GM12878 (cell line): ENCODE measurements at regions not wholly inside any gene's neighbourhood (a gene's known extent, or its start where the extent isn't known, plus 50 kb on each side); places are given as distances from the start of the nearest gene placed in this dataset.

Experiments
- ATAC-seq: fragments of 200-7000 bp; cut with Tn5 transposase; 3 replicates; pipeline ENCODE4 v1.9.1; 2020; ENCODE audit warnings: mild to moderate bottlenecking, moderate library complexity
- BruUV-seq: library from RNA; stranded (reverse); fragments of 400-500 nt; replicated peaks from 2 replicates; lab custom pipeline; 2021; lab: Mats Ljungman, UMichigan
- CTCF ChIA-PET: fragments of 300-600 bp; sonication (Branson Sonifier 250); formaldehyde crosslinking; extraction: SDS; loops from one replicate; lab custom pipeline; 2021; ENCODE audit warnings: inconsistent platforms; lab: Yijun Ruan, JAX
- POLR2A ChIA-PET: fragments of 350-600 bp; formaldehyde crosslinking; extraction: SDS; loops from one replicate; lab custom pipeline; 2021; ENCODE audit warnings: inconsistent platforms; lab: Charles Lee
- RAD21 ChIA-PET: fragments of 300-600 bp; sonication (Branson Sonifier 250); formaldehyde crosslinking; loops from one replicate; lab custom pipeline; 2023; ENCODE audit warnings: antibody characterized with exemption; ENCODE audit not compliant: unreplicated experiment; lab: Charles Lee
- SMC1A ChIA-PET: fragments of 300-600 bp; sonication (Branson Sonifier 250); formaldehyde crosslinking; loops from one replicate; lab custom pipeline; 2023; ENCODE audit not compliant: unreplicated experiment, uncharacterized antibody; lab: Charles Lee
- DNase-seq: peaks from one replicate; pipeline ENCODE4 v3.0.0-alpha.2; 2011; ENCODE audit warnings: low read depth, low spot score
- FAIRE-seq: peaks from 3 replicates; lab custom pipeline; 2011; peaks lifted over from hg19 to GRCh38; lab: Jason Lieb, UNC
- H2AFZ ChIP-seq: 2 replicates; pipeline ENCODE4 v1.6.0; 2011; ENCODE audit warnings: low read depth, low read length, control low read depth; ENCODE audit not compliant: control insufficient read depth
- H3K27ac ChIP-seq: 2 replicates; pipeline ENCODE4 v1.5.1; 2011; ENCODE audit warnings: control low read depth; ENCODE audit not compliant: control insufficient read depth, insufficient read depth
- H3K27me3 ChIP-seq, 2 experiments: replicated peaks in 1 of 2; 2 replicates each; pipeline versions ENCODE4 v1.6.0 to v1.6.1; 2011; ENCODE audit warnings: low read length in 1 of 2; ENCODE audit not compliant: control insufficient read depth in 2 of 2, insufficient read depth in 2 of 2
- H3K36me3 ChIP-seq, 2 experiments: 2 replicates each; pipeline ENCODE4 v1.5.1; 2011; ENCODE audit warnings: low read length in 1 of 2; ENCODE audit not compliant: control insufficient read depth in 2 of 2, insufficient read depth in 2 of 2
- H3K4me1 ChIP-seq: 2 replicates; pipeline ENCODE4 v1.6.1; 2011; ENCODE audit warnings: mild to moderate bottlenecking, low read length, moderate library complexity, mixed read lengths; ENCODE audit not compliant: control insufficient read depth, insufficient read depth
- H3K4me2 ChIP-seq: 2 replicates; pipeline ENCODE4 v1.6.0; 2011; ENCODE audit warnings: control low read depth; ENCODE audit not compliant: control insufficient read depth, insufficient read depth
- H3K4me3 ChIP-seq: fragments of 200-600 bp; sonication (generic); 2 replicates; pipeline ENCODE4 v1.5.1; 2016
- H3K79me2 ChIP-seq: 2 replicates; pipeline ENCODE4 v1.6.0; 2011; ENCODE audit warnings: low read length; ENCODE audit not compliant: control insufficient read depth, insufficient read depth
- H3K9ac ChIP-seq: 2 replicates; pipeline ENCODE4 v1.8.0; 2011; ENCODE audit warnings: low read length, control low read depth, mixed read lengths; ENCODE audit not compliant: control insufficient read depth, insufficient read depth
- H3K9me3 ChIP-seq: replicated peaks from 3 replicates; pipeline ENCODE4 v1.5.1; 2011; ENCODE audit warnings: mild to moderate bottlenecking, low read length; ENCODE audit not compliant: control insufficient read depth, insufficient read depth
- H4K20me1 ChIP-seq: 2 replicates; pipeline ENCODE4 v1.6.0; 2011; ENCODE audit not compliant: control insufficient read depth, insufficient read depth
- CHD4 ChIP-seq: fragments of 200-600 bp; sonication (generic); IDR thresholded peaks from 2 replicates; pipeline ENCODE4 v1.6.1; 2016; ENCODE audit warnings: mild to moderate bottlenecking
- EP300 ChIP-seq, 2 experiments: fragments of 150-350 bp in 1 of 2; IDR thresholded peaks; 2 replicates each; pipeline ENCODE4 v1.6.1; 2011 to 2012; ENCODE audit warnings: low read depth in 2 of 2, low read length in 2 of 2, borderline replicate concordance in 1 of 2, improper control_type of control experiment in 1 of 2, inconsistent platforms in 1 of 2; ENCODE audit not compliant: control insufficient read depth in 1 of 2
- PAX5 ChIP-seq: IDR thresholded peaks from 2 replicates; pipeline ENCODE4 v1.6.1; 2011; ENCODE audit warnings: low read depth, low read length, borderline replicate concordance
- SMC3 ChIP-seq: IDR thresholded peaks from 2 replicates; pipeline ENCODE4 v1.6.1; 2011; ENCODE audit warnings: low read length, improper control_type of control experiment, borderline replicate concordance
- STAT1 ChIP-seq: fragments of 450-650 bp; conservative IDR thresholded peaks from 2 replicates; pipeline ENCODE4 v1.6.1; 2014; ENCODE audit warnings: antibody characterized with exemption, mild to moderate bottlenecking
- SUZ12 ChIP-seq: fragments of 200-600 bp; sonication (generic); IDR thresholded peaks from one replicate; pipeline ENCODE4 v1.6.1; 2018; ENCODE audit warnings: antibody characterized with exemption, mild to moderate bottlenecking; ENCODE audit not compliant: unreplicated experiment
- TCF12 ChIP-seq: IDR thresholded peaks from 2 replicates; pipeline ENCODE4 v1.6.1; 2011; ENCODE audit warnings: low read depth, mild to moderate bottlenecking, low read length
- ZNF274 ChIP-seq: IDR thresholded peaks from one replicate; pipeline ENCODE4 v1.8.0; 2011; ENCODE audit not compliant: insufficient read length, insufficient read depth
- WGBS: methylation state at CpG from one replicate; pipeline ENCODE4 v1.1.6; 2016; ENCODE audit warnings: low lambda C conversion rate; ENCODE audit not compliant: insufficient replicate concordance, insufficient coverage; ENCODE audit errors: missing lambda C conversion rate; 5-methylcytosine and 5-hydroxymethylcytosine counted together
- in situ Hi-C: fragments of 300-500 bp; cut with MboI; formaldehyde crosslinking; loops from 9 replicates; pipeline ENCODE4 v1.14.3; 2018; ENCODE audit warnings: mixed read lengths
- intact Hi-C: fragments of 100-400 bp; cut with micrococcal nuclease; formaldehyde crosslinking; loops from one replicate; pipeline ENCODE4 v1.14.2; 2022; ENCODE audit not compliant: unreplicated experiment
- TF ChIP-seq, protein P1 (sequence below): fragments of 450-650 bp; IDR thresholded peaks from 2 replicates; pipeline ENCODE4 v1.6.1; 2017; ENCODE audit warnings: low read depth, mild to moderate bottlenecking, moderate library complexity
- TF ChIP-seq, protein P2 (sequence below): fragments of 150-350 bp; IDR thresholded peaks from 2 replicates; pipeline ENCODE4 v1.6.1; 2014; ENCODE audit warnings: mild to moderate bottlenecking, low read depth, low read length
- TF ChIP-seq, protein P3 (sequence below): fragments of 450-650 bp; IDR thresholded peaks from 2 replicates; pipeline ENCODE4 v1.6.1; 2017; ENCODE audit warnings: borderline replicate concordance
- TF ChIP-seq, protein P4 (sequence below): IDR thresholded peaks from 2 replicates; pipeline ENCODE4 v1.6.1; 2011; ENCODE audit warnings: mild to moderate bottlenecking, low read depth, low read length, moderate library complexity; ENCODE audit not compliant: insufficient replicate concordance

DNA sequence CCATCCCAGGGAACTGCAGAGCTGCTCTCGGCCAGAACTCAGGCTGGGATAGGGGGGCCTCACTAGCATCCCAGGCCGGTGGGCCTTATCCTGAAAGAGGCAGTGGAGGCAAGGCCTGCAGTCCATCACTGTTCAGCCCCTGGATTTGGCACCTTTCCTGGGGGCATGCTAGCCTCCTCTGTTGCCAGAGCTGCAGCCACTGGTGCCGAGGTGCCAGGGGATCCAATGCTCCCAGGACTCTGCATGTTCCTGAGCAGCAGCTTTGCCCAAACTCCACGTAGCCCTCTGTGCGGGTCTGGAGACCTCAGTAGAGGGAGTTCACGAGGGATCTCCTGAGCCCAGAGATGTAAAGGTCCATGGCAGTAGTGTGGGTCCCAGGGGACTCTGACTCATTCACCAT lies 551.7 kb upstream of the AMOT start:
- H3K4me3 ChIP-seq, result no peak overlapping the region
- FAIRE-seq, result no peak
- H3K9me3 ChIP-seq, result no peaks in the 10 kb centered on the region; the same call in 2 of the 3 replicates
- ChIA-PET SMC1A (no interaction called here), POLR2A (no interaction called here), RAD21 (interaction anchor here (0.5 kb wide), 1 partner anchor 11 kb away, joined by 3 read pairs; no protein-coding TSS in a partner anchor), CTCF (interaction anchor here (0.6 kb wide), 1 partner anchor 125 kb away, joined by 3 read pairs; no protein-coding TSS in a partner anchor)
- H2AFZ ChIP-seq, result no peak overlapping the region
- H3K4me1 ChIP-seq, result no peaks in the 10 kb centered on the region
- intact Hi-C loops (no loop called here), in situ Hi-C loops (no loop called here)
- no TSS peak for BruUV-seq
- no peak overlapping the region for H3K9ac ChIP-seq
- DNase-seq, result no peak
- no peaks in the 10 kb centered on the region for H3K27me3 ChIP-seq
- H4K20me1 ChIP-seq, result no peaks in the 10 kb centered on the region
- no peak overlapping the region for H3K27ac ChIP-seq
- H3K36me3 ChIP-seq, result no peaks in the 10 kb centered on the region
- no peaks in the 10 kb centered on the region for H3K79me2 ChIP-seq
- 33% methylated on average over 6 of the region's 6 CpGs for WGBS
- H3K4me2 ChIP-seq, result no peak overlapping the region
- ATAC-seq, result no peak
- TF ChIP-seq ZNF274 (no peak), TCF12 (no peak), SUZ12 (no peak), CHD4 (no peak), SMC3 (no peak), STAT1 (no peak), PAX5 (no peak), EP300 (IDR thresholded peaks at IDR 0.05; ENCODE audit: borderline replicate concordance in 1 of 2, control insufficient read depth in 1 of 2, low read depth in 2 of 2, low read length in 2 of 2) (no peak)
- TF ChIP-seq, protein P1, sequence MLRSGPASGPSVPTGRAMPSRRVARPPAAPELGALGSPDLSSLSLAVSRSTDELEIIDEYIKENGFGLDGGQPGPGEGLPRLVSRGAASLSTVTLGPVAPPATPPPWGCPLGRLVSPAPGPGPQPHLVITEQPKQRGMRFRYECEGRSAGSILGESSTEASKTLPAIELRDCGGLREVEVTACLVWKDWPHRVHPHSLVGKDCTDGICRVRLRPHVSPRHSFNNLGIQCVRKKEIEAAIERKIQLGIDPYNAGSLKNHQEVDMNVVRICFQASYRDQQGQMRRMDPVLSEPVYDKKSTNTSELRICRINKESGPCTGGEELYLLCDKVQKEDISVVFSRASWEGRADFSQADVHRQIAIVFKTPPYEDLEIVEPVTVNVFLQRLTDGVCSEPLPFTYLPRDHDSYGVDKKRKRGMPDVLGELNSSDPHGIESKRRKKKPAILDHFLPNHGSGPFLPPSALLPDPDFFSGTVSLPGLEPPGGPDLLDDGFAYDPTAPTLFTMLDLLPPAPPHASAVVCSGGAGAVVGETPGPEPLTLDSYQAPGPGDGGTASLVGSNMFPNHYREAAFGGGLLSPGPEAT, result no peak
- TF ChIP-seq, protein P2, sequence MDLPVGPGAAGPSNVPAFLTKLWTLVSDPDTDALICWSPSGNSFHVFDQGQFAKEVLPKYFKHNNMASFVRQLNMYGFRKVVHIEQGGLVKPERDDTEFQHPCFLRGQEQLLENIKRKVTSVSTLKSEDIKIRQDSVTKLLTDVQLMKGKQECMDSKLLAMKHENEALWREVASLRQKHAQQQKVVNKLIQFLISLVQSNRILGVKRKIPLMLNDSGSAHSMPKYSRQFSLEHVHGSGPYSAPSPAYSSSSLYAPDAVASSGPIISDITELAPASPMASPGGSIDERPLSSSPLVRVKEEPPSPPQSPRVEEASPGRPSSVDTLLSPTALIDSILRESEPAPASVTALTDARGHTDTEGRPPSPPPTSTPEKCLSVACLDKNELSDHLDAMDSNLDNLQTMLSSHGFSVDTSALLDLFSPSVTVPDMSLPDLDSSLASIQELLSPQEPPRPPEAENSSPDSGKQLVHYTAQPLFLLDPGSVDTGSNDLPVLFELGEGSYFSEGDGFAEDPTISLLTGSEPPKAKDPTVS, result no peak
- TF ChIP-seq, protein P3, sequence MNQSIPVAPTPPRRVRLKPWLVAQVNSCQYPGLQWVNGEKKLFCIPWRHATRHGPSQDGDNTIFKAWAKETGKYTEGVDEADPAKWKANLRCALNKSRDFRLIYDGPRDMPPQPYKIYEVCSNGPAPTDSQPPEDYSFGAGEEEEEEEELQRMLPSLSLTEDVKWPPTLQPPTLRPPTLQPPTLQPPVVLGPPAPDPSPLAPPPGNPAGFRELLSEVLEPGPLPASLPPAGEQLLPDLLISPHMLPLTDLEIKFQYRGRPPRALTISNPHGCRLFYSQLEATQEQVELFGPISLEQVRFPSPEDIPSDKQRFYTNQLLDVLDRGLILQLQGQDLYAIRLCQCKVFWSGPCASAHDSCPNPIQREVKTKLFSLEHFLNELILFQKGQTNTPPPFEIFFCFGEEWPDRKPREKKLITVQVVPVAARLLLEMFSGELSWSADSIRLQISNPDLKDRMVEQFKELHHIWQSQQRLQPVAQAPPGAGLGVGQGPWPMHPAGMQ, result no peak
- TF ChIP-seq, protein P4, sequence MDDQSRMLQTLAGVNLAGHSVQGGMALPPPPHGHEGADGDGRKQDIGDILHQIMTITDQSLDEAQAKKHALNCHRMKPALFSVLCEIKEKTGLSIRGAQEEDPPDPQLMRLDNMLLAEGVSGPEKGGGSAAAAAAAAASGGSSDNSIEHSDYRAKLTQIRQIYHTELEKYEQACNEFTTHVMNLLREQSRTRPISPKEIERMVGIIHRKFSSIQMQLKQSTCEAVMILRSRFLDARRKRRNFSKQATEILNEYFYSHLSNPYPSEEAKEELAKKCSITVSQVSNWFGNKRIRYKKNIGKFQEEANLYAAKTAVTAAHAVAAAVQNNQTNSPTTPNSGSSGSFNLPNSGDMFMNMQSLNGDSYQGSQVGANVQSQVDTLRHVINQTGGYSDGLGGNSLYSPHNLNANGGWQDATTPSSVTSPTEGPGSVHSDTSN, result no peak
